GM23248 (cell line): ENCODE measurements at regions not wholly inside any gene's neighbourhood (a gene's known extent, or its start where the extent isn't known, plus 50 kb on each side); places are given as distances from the start of the nearest gene placed in this dataset.

Experiments
- DNase-seq: peaks from one replicate; pipeline ENCODE4 v3.0.0-alpha.2; 2015
- H2AFZ ChIP-seq: fragments of 200-600 bp; sonication (generic); 2 replicates; pipeline ENCODE4 v1.6.1; 2016; ENCODE audit warnings: antibody characterized with exemption
- H3F3A ChIP-seq: fragments of 200-600 bp; sonication (generic); 2 replicates; pipeline ENCODE4 v1.6.1; 2016; ENCODE audit warnings: mild to moderate bottlenecking, antibody characterized with exemption, mixed run types; ENCODE audit not compliant: insufficient read depth
- H3K27ac ChIP-seq: fragments of 200-600 bp; sonication (generic); 2 replicates; pipeline ENCODE4 v1.5.1; 2016; ENCODE audit warnings: mild to moderate bottlenecking
- H3K27me3 ChIP-seq: fragments of 200-600 bp; sonication (generic); replicated peaks from 2 replicates; pipeline ENCODE4 v1.6.1; 2016; ENCODE audit warnings: mild to moderate bottlenecking; ENCODE audit not compliant: insufficient read depth
- H3K36me3 ChIP-seq: fragments of 200-600 bp; sonication (generic); 2 replicates; pipeline ENCODE4 v1.6.1; 2016; ENCODE audit warnings: low read depth, mild to moderate bottlenecking
- H3K4me1 ChIP-seq: fragments of 200-600 bp; sonication (generic); 2 replicates; pipeline ENCODE4 v1.6.1; 2016; ENCODE audit warnings: mild to moderate bottlenecking; ENCODE audit not compliant: insufficient read depth
- H3K4me2 ChIP-seq: fragments of 200-600 bp; sonication (generic); one replicate; pipeline ENCODE4 v1.6.1; 2016; ENCODE audit warnings: mild to moderate bottlenecking; ENCODE audit not compliant: unreplicated experiment
- H3K4me3 ChIP-seq: fragments of 200-600 bp; sonication (generic); 2 replicates; pipeline ENCODE4 v1.5.1; 2016; ENCODE audit warnings: mild to moderate bottlenecking
- H3K79me2 ChIP-seq: fragments of 200-600 bp; sonication (generic); 2 replicates; pipeline ENCODE4 v1.6.1; 2016; ENCODE audit warnings: mild to moderate bottlenecking; ENCODE audit not compliant: insufficient read depth
- H3K9ac ChIP-seq: fragments of 200-600 bp; sonication (generic); 2 replicates; pipeline ENCODE4 v1.6.1; 2016; ENCODE audit warnings: mild to moderate bottlenecking
- H3K9me2 ChIP-seq: fragments of 200-600 bp; sonication (generic); 2 replicates; pipeline ENCODE4 v1.6.1; 2016; ENCODE audit warnings: mixed run types, mild to moderate bottlenecking, moderate library complexity; ENCODE audit not compliant: insufficient read depth
- H3K9me3 ChIP-seq: fragments of 200-600 bp; sonication (generic); one replicate; pipeline ENCODE4 v1.6.1; 2017; ENCODE audit warnings: low read depth
- H4K20me1 ChIP-seq: fragments of 200-600 bp; sonication (generic); 2 replicates; pipeline ENCODE4 v1.6.0; 2016; ENCODE audit not compliant: insufficient read depth
- EZH2 ChIP-seq: fragments of 200-600 bp; sonication (generic); IDR thresholded peaks from 2 replicates; pipeline ENCODE4 v1.6.1; 2018; ENCODE audit warnings: antibody characterized with exemption, mild to moderate bottlenecking; ENCODE audit not compliant: insufficient read depth, poor library complexity, severe bottlenecking
- EZH2phosphoT487 ChIP-seq: fragments of 200-600 bp; sonication (generic); IDR thresholded peaks from 2 replicates; pipeline ENCODE4 v1.6.1; 2018; ENCODE audit warnings: antibody characterized with exemption, moderate library complexity, mild to moderate bottlenecking, low read depth; ENCODE audit not compliant: insufficient read depth
- WGBS, 2 experiments: methylation state at CpG; one replicate each; pipeline ENCODE4 v1.1.6; 2015 to 2017; ENCODE audit warnings: low lambda C conversion rate in 2 of 2, low coverage in 1 of 2; ENCODE audit errors: missing lambda C conversion rate in 2 of 2; 5-methylcytosine and 5-hydroxymethylcytosine counted together
- in situ Hi-C: fragments of 300-500 bp; cut with MboI; formaldehyde crosslinking; loops from 2 replicates; pipeline ENCODE4 v1.15.0; 2020

DNA sequence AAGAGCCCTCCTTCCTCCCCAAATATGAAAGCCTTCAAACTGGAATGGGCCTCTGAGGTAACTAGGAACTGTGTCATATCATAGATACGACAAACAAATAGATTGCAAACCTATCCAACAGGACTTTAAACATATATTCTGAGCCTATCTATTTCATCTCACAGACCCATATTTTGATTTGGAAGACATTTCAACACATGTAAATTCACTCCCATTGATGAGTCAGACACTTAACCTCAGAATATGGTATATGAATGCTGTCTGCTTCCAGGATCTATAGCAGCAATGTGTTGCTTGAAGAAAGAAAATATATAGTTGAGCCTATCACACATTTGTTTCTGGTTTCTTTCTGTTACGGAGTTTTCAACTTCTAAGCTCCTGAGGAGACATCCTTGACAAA lies 221.9 kb upstream of the SAMSN1 start:
- Histone ChIP-seq H3K9me2 (no peaks in the 10 kb centered on the region), H3K36me3 (no peaks in the 10 kb centered on the region), H3K9ac (no peak overlapping the region), H3K4me1 (no peaks in the 10 kb centered on the region), H3K9me3 (no peaks in the 10 kb centered on the region), H3K4me3 (no peak overlapping the region), H3K27ac (no peak overlapping the region), H3K79me2 (no peaks in the 10 kb centered on the region), H3K27me3 (no peaks in the 10 kb centered on the region), H4K20me1 (no peaks in the 10 kb centered on the region), H3K4me2 (no peak overlapping the region), H2AFZ (no peak overlapping the region), H3F3A (no peaks in the 10 kb centered on the region)
- in situ Hi-C loops: no loop called here
- 72 to 83% methylated on average over 2 of the region's 2 CpGs for WGBS, 2 experiments
- TF ChIP-seq EZH2phosphoT487 (no peak), EZH2 (no peak)
- no peak for DNase-seq

DNA sequence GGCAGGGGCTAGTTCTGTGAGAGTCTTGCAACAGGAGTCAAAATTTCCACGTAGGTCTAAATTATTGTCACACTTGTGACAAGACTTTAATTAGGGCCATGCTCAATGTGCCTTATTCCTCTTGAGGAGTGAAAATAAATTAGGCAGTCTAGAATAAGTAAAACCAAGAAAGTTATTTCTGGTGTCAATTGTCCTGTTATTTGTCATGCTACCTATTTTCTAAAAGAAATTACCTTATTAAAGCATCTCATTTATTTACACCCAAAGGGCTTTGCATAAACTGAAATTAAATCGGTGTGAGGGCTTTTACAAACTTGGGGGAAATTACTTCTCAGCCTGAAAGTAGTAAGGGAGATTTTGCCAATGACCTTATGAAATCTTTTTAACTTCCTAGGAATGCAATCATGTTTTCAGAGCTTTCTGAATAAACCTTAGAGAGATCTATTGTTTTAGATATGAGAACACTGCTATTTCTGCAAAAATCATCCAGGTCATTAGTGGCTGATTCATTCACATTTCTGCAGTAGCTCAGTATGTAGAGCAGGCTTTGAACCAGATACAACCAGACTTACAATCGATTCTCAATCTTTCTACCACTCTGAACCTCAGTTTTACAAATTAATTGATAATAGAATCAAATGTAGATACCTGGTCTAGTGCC lies 221.2 kb upstream of the SAMSN1 start:
- Histone ChIP-seq H3K79me2 (no peaks in the 10 kb centered on the region), H3K4me2 (no peak overlapping the region), H3K4me3 (no peak overlapping the region), H3K36me3 (no peaks in the 10 kb centered on the region), H3F3A (no peaks in the 10 kb centered on the region), H2AFZ (no peak overlapping the region), H3K9ac (no peak overlapping the region), H3K9me3 (no peaks in the 10 kb centered on the region), H3K27ac (no peak overlapping the region), H3K9me2 (no peaks in the 10 kb centered on the region), H3K27me3 (no peaks in the 10 kb centered on the region), H4K20me1 (no peaks in the 10 kb centered on the region), H3K4me1 (no peaks in the 10 kb centered on the region)
- in situ Hi-C loops: no loop called here
- TF ChIP-seq EZH2phosphoT487 (no peak), EZH2 (no peak)
- 31 to 33% methylated on average over 3 of the region's 3 CpGs for WGBS, 2 experiments
- DNase-seq: no peak

- Histone ChIP-seq H3K9me3 (no peaks in the 10 kb centered on the region), H3K4me1 (no peaks in the 10 kb centered on the region), H3K4me3 (no peak overlapping the region), H3K27ac (no peak overlapping the region), H2AFZ (no peak overlapping the region), H3K9ac (no peak overlapping the region), H3K4me2 (no peak overlapping the region), H3K27me3 (no peaks in the 10 kb centered on the region), H3K79me2 (no peaks in the 10 kb centered on the region), H3K36me3 (no peaks in the 10 kb centered on the region), H4K20me1 (no peaks in the 10 kb centered on the region), H3K9me2 (no peaks in the 10 kb centered on the region), H3F3A (no peaks in the 10 kb centered on the region)
- 43 to 47% methylated on average over 5 of the region's 5 CpGs for WGBS, 2 experiments
- TF ChIP-seq EZH2 (no peak), EZH2phosphoT487 (no peak)
- no peak for DNase-seq
- in situ Hi-C loops: no loop called here
Measured at GRCh38 chr21:14766241-14766640, 220.1 kb upstream of the SAMSN1 start.

DNA sequence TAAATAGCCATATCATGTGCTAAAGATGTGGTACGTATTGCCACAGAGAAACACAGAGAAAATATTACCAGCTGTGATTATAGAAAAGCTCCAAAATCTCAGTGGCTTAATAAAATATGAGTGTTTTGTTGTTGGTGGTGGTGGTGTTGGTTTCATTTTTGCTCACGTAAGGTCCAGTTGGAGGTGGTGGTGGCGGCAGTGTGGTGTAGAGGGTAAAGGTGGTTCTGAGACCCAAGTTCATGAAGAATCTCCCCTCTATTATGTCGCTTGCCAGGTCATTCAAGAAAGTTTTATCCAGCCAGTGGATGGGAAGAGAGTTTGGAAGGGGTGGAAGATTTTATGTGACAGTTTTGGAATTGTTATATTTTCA lies 217.6 kb upstream of the SAMSN1 start:
- Histone ChIP-seq H3K36me3 (no peaks in the 10 kb centered on the region), H3K4me1 (no peaks in the 10 kb centered on the region), H3K9ac (no peak overlapping the region), H3K9me2 (no peaks in the 10 kb centered on the region), H3K9me3 (no peaks in the 10 kb centered on the region), H3K4me3 (no peak overlapping the region), H4K20me1 (no peaks in the 10 kb centered on the region), H3K27me3 (no peaks in the 10 kb centered on the region), H3F3A (no peaks in the 10 kb centered on the region), H2AFZ (no peak overlapping the region), H3K4me2 (no peak overlapping the region), H3K27ac (no peak overlapping the region), H3K79me2 (no peaks in the 10 kb centered on the region)
- no peak for DNase-seq
- in situ Hi-C loops: no loop called here
- 36 to 37% methylated on average over 4 of the region's 4 CpGs for WGBS, 2 experiments
- TF ChIP-seq EZH2phosphoT487 (no peak), EZH2 (no peak)
